ENCODE measurements at regions not wholly inside any gene's neighbourhood (a gene's known extent, or its start where the extent isn't known, plus 50 kb on each side); places are given as distances from the start of the nearest gene placed in this dataset.

- no peak for DNase-seq
These were observed 194.8 kb downstream of the ZFP36L2 start for GRCh38 chr2:43031471-43032212.

- DNase-seq, result no peak
These were observed 195.7 kb downstream of the ZFP36L2 start for GRCh38 chr2:43030551-43031307.

- no peak for DNase-seq
These were observed 197.2 kb downstream of the ZFP36L2 start for GRCh38 chr2:43029186-43029585.

GRCh38 chr2:43028188-43028587 lies 198.2 kb downstream of the ZFP36L2 start:
- no peak for DNase-seq

GRCh38 chr2:43027097-43027873 lies 199.1 kb downstream of the ZFP36L2 start:
- no peak for DNase-seq

- no peak for DNase-seq
These were observed 199.8 kb downstream of the ZFP36L2 start for GRCh38 chr2:43026426-43027096.

- DNase-seq, result no peak
These were observed 200.6 kb downstream of the ZFP36L2 start for GRCh38 chr2:43025709-43026295.

- DNase-seq, result no peak
These were observed 201.8 kb downstream of the ZFP36L2 start for GRCh38 chr2:43024515-43025011.

GRCh38 chr2:43023791-43024514 lies 202.5 kb downstream of the ZFP36L2 start:
- no peak for DNase-seq

- DNase-seq, result no peak
These were observed 203.5 kb downstream of the ZFP36L2 start for GRCh38 chr2:43022896-43023295.

- no peak for DNase-seq
These were observed 204.5 kb downstream of the ZFP36L2 start for GRCh38 chr2:43021791-43022509.

- no peak for DNase-seq
These were observed 205.3 kb downstream of the ZFP36L2 start for GRCh38 chr2:43020990-43021669.

- no peak for DNase-seq
These were observed 206.1 kb downstream of the ZFP36L2 start for GRCh38 chr2:43020296-43020695.

GRCh38 chr2:43019536-43020183 lies 206.7 kb downstream of the ZFP36L2 start:
- DNase-seq, result no peak

- DNase-seq, result no peak
These were observed 207.4 kb downstream of the ZFP36L2 start for GRCh38 chr2:43019025-43019367.

GRCh38 chr2:43018179-43019024 lies 208.0 kb downstream of the ZFP36L2 start:
- DNase-seq, result no peak

- DNase-seq, result no peak
These were observed 212.5 kb downstream of the ZFP36L2 start for GRCh38 chr2:43013821-43014345.

GRCh38 chr2:43012966-43013365 lies 213.4 kb downstream of the ZFP36L2 start:
- no peak for DNase-seq

- no peak for DNase-seq
These were observed 215.3 kb downstream of the ZFP36L2 start for GRCh38 chr2:43011158-43011491.

All from NCI-H2081 treated with DMSO at 0.1 percent for 48 hours (cell line).